IPS-11a (cell line): ENCODE measurements at regions not wholly inside any gene's neighbourhood (a gene's known extent, or its start where the extent isn't known, plus 50 kb on each side); places are given as distances from the start of the nearest gene placed in this dataset.

Experiments used
- H3K4me3 ChIP-seq: one replicate; pipeline ENCODE4 v1.5.1; 2013; ENCODE audit warnings: low read depth, low read length, control low read depth

- H3K4me3 ChIP-seq, result no peak overlapping the region
Measured at GRCh38 chr17:72297326-72298115, 176.7 kb downstream of the SOX9 start.

- no peak overlapping the region for H3K4me3 ChIP-seq
Measured at GRCh38 chr17:72299100-72299499, 178.3 kb downstream of the SOX9 start.

- H3K4me3 ChIP-seq, result no peak overlapping the region
Measured at GRCh38 chr17:72299592-72299991, 178.8 kb downstream of the SOX9 start.

GRCh38 chr17:72301887-72302286, 181.1 kb downstream of the SOX9 start:
- no peak overlapping the region for H3K4me3 ChIP-seq

GRCh38 chr17:72302735-72303134, 181.9 kb downstream of the SOX9 start:
- no peak overlapping the region for H3K4me3 ChIP-seq

GRCh38 chr17:72303787-72304733, 183.2 kb downstream of the SOX9 start:
- H3K4me3 ChIP-seq, result no peak overlapping the region

GRCh38 chr17:72304859-72305258, 184.0 kb downstream of the SOX9 start:
- H3K4me3 ChIP-seq, result no peak overlapping the region

- H3K4me3 ChIP-seq, result no peak overlapping the region
Measured at GRCh38 chr17:72305472-72305871, 184.7 kb downstream of the SOX9 start.

GRCh38 chr17:72306037-72306436, 185.2 kb downstream of the SOX9 start:
- H3K4me3 ChIP-seq, result no peak overlapping the region

- H3K4me3 ChIP-seq, result no peak overlapping the region
Measured at GRCh38 chr17:72307836-72308235, 187.0 kb downstream of the SOX9 start.

- no peak overlapping the region for H3K4me3 ChIP-seq
Measured at GRCh38 chr17:72308744-72309385, 188.0 kb downstream of the SOX9 start.

GRCh38 chr17:72311004-72311403, 190.2 kb downstream of the SOX9 start:
- no peak overlapping the region for H3K4me3 ChIP-seq

- H3K4me3 ChIP-seq, result no peak overlapping the region
Measured at GRCh38 chr17:72315122-72315913, 194.5 kb downstream of the SOX9 start.

GRCh38 chr17:72318131-72318530, 197.3 kb downstream of the SOX9 start:
- H3K4me3 ChIP-seq, result no peak overlapping the region

- H3K4me3 ChIP-seq, result no peak overlapping the region
Measured at GRCh38 chr17:72321896-72322295, 201.1 kb downstream of the SOX9 start.

GRCh38 chr17:72332367-72332766, 211.5 kb downstream of the SOX9 start:
- no peak overlapping the region for H3K4me3 ChIP-seq

GRCh38 chr17:72333570-72333969, 212.8 kb downstream of the SOX9 start:
- no peak overlapping the region for H3K4me3 ChIP-seq

GRCh38 chr17:72334205-72334604, 213.4 kb downstream of the SOX9 start:
- H3K4me3 ChIP-seq, result no peak overlapping the region

- H3K4me3 ChIP-seq, result no peak overlapping the region
Measured at GRCh38 chr17:72336026-72336803, 215.4 kb downstream of the SOX9 start.

GRCh38 chr17:72336804-72337070, 215.9 kb downstream of the SOX9 start:
- no peak overlapping the region for H3K4me3 ChIP-seq
